Right lobe of liver (tissue), 4 donors: ENCODE measurements at regions not wholly inside any gene's neighbourhood (a gene's known extent, or its start where the extent isn't known, plus 50 kb on each side); places are given as distances from the start of the nearest gene placed in this dataset.

Experiments used
- CTCF ChIP-seq, 4 donors: fragments of 200-600 bp in 3 of 4; fragments of 450-650 bp in 1 of 4; IDR thresholded peaks; one replicate each; pipeline versions ENCODE4 v1.5.1 to v1.8.0; 2016 to 2022; ENCODE audit warnings: antibody characterized with exemption in 4 of 4, mild to moderate bottlenecking in 2 of 4
- POLR2A ChIP-seq: fragments of 450-650 bp; IDR thresholded peaks from one replicate; pipeline ENCODE4 v1.6.1; 2017; ENCODE audit warnings: antibody characterized with exemption, mild to moderate bottlenecking
- donor health status: DM: no; HTN: no; CAD: no.
- donor health status: DM: no; HTN: no; CAD: no.
- donor health status: DM: no; HTN: yes; CAD: no.

- TF ChIP-seq CTCF (IDR thresholded peaks at IDR 0.05) (no peak), POLR2A (no peak)
These were observed 185.2 kb upstream of the IRS2 start for GRCh38 chr13:109971456-109972090.
